ENCODE measurements at regions not wholly inside any gene's neighbourhood (a gene's known extent, or its start where the extent isn't known, plus 50 kb on each side); places are given as distances from the start of the nearest gene placed in this dataset.
A peak's percentile ranks its signal among the peaks of the same experiment; 100 is the strongest.
"Not testable (repeated sequence)": the region's sequence is repeated elsewhere in the genome, so short reads cannot be mapped to it uniquely, and the experiment has no call there.

DNA sequence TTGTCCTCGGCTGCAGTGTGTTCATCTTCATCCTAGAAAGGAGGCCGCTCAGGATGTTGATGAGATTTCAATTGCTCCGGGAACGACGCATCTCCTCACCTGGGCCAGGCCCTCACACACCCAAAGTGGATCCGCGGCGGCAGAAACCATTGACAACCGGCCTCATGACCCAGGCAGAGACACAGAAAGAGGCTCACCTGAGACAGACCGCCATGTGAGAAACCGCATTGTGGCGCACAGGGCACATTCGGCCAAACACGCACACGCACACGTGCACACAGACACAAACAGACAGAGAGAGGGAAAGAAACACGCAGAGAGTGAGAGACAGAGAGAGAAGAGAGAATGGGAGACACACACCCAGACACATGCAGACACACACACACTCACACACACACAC lies 3879.3 kb downstream of the SRGAP2C start:
- in situ Hi-C loops (cut with HindIII; ENCODE audit: low pct_ligation_motif_present, low pct_unique_long_range_greater_than_20kb, low sequenced_read_pairs); DNase-seq: not testable (repeated sequence)

DNA sequence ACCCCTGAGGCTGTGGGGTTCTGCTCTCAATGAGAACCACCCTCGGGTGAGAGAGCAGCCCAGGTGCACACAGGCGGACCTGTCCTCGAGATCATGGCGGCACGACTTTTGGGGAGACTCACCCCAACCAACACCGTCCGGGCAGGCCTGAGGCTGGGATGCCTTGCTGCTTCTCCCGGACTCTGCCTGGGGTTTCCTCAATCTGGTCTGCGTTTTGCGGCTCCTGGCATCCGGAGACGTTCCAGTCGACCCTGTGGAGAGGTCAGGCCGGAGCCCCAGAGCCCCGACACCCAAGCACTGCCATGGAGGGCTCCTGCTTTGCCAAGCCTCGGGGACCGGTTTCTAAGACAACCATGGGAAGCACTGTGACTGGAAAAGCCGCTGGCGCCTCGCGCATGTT lies 3879.7 kb downstream of the SRGAP2C start:
- in situ Hi-C loops (cut with HindIII; ENCODE audit: low pct_ligation_motif_present, low pct_unique_long_range_greater_than_20kb, low sequenced_read_pairs), result no loop called here
- DNase-seq, result no peak

DNA sequence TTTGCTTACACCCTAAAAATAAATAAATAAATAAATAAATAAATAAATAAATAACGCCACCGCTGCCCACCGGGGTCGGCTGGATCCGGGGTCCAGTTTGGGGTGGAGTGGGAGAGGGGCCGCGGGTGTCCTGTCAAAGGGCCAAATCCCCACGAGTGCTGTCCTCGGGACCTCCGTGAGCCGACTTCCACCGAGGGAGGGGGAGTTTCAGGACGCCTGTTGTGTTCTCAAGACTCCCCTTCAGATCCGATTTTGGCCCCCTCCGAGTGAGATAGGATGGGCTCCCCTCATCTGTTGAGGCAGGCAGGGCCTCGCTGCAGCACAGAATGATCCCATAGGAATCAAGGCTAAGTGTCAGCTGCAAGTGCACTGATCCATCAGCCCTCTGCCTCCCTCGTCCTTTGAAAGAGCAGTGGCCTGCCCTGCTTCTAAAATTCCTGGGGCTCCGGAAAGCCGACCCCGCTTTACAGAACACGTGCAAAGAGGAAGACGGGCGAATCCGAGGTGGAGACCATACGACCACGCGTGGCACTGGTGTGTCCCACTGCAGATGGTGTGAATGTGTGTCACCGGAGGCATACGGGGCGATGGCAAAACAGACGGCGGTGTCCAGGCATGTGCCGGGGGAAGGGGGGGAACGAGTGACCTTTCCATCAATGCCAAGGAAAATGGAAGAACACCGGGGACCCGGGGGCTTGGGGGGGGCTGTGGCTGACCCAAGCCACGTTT lies 3880.5 kb downstream of the SRGAP2C start:
- DNase-seq, result no peak
- in situ Hi-C loops (cut with HindIII; ENCODE audit: low pct_ligation_motif_present, low pct_unique_long_range_greater_than_20kb, low sequenced_read_pairs), result no loop called here

- in situ Hi-C loops (cut with HindIII; ENCODE audit: low pct_ligation_motif_present, low pct_unique_long_range_greater_than_20kb, low sequenced_read_pairs), result no loop called here
Observed at GRCh38 chr1:125065821-125066180, 3881.0 kb downstream of the SRGAP2C start.

GRCh38 chr1:125066385-125066784 lies 3881.6 kb downstream of the SRGAP2C start:
- in situ Hi-C loops (cut with HindIII; ENCODE audit: low pct_ligation_motif_present, low pct_unique_long_range_greater_than_20kb, low sequenced_read_pairs), result no loop called here
- DNase-seq, result no peak

More at GRCh38 chr1:125065821-125066180, 3881.0 kb downstream of the SRGAP2C start:
- DNase-seq, result no peak

DNA sequence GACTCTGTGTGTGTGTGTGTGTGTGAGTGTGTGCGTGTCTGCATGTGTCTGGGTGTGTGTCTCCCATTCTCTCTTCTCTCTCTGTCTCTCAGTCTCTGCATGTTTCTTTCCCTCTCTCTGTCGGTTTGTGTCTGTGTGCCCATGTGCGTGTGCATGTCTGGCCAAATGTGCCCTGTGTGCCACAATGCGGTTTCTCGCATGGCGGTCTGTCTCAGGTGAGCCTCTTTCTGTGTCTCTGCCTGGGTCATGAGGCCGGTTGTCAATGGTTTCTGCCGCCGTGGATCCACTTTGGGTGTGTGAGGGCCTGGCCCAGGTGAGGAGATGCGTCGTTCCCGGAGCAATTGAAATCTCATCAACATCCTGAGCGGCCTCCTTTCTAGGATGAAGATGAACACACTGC lies 3882.1 kb downstream of the SRGAP2C start:
- DNase-seq; in situ Hi-C loops (cut with HindIII; ENCODE audit: low pct_ligation_motif_present, low pct_unique_long_range_greater_than_20kb, low sequenced_read_pairs): not testable (repeated sequence)

GRCh38 chr1:125080077-125080476 lies 3895.3 kb downstream of the SRGAP2C start:
- in situ Hi-C loops (cut with HindIII; ENCODE audit: low pct_ligation_motif_present, low pct_unique_long_range_greater_than_20kb, low sequenced_read_pairs), result no loop called here
- DNase-seq, result peak; percentile 2

GRCh38 chr1:125085720-125086591 lies 3901.2 kb downstream of the SRGAP2C start:
- in situ Hi-C loops (cut with HindIII; ENCODE audit: low pct_ligation_motif_present, low pct_unique_long_range_greater_than_20kb, low sequenced_read_pairs), result no loop called here
- DNase-seq, result no peak

DNA sequence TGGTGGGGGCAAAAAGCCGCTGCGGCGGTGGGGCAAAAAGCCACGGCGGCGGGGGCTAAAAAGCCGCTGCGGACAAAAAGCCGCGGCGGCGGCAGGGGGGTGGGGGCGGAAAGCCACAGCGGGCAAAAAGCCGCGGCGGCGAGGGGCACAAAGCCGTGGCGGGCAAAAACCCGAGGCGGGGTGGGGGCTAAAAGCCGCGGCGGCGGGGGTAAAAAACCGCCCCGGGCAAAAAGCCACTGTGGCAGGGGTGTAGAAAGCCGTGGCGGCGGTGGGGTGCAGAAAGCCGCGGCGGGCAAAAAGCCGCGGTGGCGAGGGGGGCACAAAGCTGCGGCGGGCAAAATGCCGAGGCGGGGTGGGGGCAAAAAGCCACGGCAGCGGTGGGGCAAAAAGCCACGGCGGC lies 3901.8 kb downstream of the SRGAP2C start:
- DNase-seq, result no peak
- in situ Hi-C loops (cut with HindIII; ENCODE audit: low pct_ligation_motif_present, low pct_unique_long_range_greater_than_20kb, low sequenced_read_pairs), result no loop called here

DNA sequence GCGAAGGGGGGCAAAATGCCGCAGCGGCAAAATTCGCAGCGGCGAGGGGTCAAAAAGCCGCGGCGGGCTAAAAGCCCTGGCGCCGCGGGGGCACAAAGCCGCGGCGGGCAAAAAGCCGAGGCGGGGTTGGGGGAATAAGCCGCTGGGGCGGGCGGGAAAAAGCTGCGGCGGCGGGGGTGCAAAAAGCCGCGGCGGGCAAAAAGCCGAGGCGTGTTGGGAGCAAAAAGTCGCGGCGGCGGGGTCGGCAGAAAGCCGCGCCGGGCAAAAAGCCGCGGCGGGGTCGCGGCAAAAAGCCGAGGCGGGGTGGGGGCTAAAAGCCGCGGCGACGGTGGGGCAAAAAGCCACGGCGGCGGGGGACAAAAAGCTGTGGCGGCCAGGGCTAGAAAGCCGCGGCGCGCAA lies 3902.5 kb downstream of the SRGAP2C start:
- no peak for DNase-seq
- in situ Hi-C loops (cut with HindIII; ENCODE audit: low pct_ligation_motif_present, low pct_unique_long_range_greater_than_20kb, low sequenced_read_pairs), result no loop called here

DNA sequence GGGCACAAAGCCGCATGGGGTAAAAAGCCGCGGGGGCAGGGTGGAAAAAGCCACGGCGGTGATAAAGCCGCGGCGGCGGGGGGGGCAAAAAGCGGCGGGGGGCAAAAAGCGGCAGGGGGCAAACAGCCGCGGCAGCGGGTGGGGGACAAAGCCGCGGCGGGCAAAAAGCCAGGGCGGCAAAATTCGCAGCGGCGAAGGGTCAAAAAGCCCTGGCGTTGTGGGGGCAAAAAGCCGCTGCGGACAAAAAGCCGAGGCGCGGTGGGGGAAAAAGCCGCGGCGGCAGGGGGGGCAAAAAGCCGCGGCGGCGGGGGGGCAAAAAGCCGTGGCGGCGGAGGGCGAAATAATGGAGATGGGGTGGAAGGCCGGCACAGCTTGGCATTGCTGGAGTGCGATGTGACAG lies 3902.9 kb downstream of the SRGAP2C start:
- in situ Hi-C loops (cut with HindIII; ENCODE audit: low pct_ligation_motif_present, low pct_unique_long_range_greater_than_20kb, low sequenced_read_pairs), result no loop called here
- no peak for DNase-seq

DNA sequence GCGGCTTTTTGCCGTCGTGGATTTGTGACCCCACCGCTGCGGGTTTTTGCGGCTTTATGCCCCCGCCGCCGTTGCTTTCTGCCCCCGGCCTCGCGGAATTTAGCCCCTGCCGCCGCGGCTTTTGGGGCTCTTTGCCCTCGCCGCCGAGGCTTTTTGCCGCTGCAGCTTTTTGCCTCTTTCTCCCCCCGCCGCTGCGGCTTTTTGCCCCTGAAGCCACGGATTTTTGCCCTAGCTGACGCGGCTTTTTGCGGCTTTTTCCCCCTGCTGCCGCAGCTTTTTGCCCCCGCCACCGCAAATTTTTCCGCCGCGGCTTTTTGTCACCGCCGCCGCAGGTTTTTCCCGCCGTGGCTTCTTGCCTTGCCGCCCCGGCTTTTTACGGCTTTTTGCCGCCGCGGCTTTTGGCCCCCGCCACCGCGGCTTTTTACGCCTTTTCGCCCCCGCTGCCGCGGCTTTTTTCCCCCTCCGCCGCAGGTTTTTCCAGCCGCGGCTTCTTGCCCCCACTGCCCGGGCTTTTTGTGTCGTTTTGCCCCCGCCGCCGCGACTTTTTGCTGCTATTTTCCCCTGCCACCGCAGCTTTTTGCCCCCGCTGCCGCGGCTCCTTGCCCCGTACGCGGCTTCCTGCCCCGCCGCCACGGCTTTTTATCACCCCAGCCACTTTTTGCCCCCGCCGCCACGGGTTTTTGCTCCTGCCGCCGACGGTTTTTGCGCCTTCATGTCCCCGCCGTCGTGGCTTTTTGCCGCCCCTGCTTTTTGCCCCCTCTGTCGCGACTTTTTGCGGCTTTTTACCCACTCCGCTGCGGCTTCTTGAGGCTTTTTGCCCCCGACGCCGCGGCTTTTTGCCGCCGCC lies 3933.6 kb downstream of the SRGAP2C start:
- DNase-seq, result no peak

GRCh38 chr1:125119024-125119441 lies 3934.3 kb downstream of the SRGAP2C start:
- DNase-seq, result no peak
- in situ Hi-C loops (cut with HindIII; ENCODE audit: low pct_ligation_motif_present, low pct_unique_long_range_greater_than_20kb, low sequenced_read_pairs), result no loop called here

More for the DNA sequence above, 3933.6 kb downstream of the SRGAP2C start:
- in situ Hi-C loops (cut with HindIII; ENCODE audit: low pct_ligation_motif_present, low pct_unique_long_range_greater_than_20kb, low sequenced_read_pairs), result no loop called here

GRCh38 chr1:125119566-125120205 lies 3934.9 kb downstream of the SRGAP2C start:
- DNase-seq; in situ Hi-C loops (cut with HindIII; ENCODE audit: low pct_ligation_motif_present, low pct_unique_long_range_greater_than_20kb, low sequenced_read_pairs): not testable (repeated sequence)

DNA sequence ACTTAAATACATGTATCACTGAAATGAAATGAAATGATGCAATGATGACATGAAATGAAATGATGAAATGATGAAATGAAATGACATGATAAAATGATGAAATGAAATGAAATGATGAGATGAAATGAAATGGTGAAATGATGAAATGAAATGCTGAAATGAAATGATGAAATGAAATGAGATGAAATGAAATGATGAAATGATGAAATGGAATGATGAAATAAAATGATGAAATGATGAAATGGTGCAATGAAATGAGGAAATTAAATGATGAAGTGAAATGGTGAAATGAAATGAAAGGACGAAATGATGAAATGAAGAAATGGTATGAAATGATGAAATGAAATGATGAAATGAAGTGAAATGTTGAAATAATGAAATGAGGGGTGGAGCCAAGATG lies 3937.8 kb downstream of the SRGAP2C start:
- DNase-seq; in situ Hi-C loops (cut with HindIII; ENCODE audit: low pct_ligation_motif_present, low pct_unique_long_range_greater_than_20kb, low sequenced_read_pairs): not testable (repeated sequence)

Measured in ACHN (cell line).